ENCODE measurements at regions not wholly inside any gene's neighbourhood (a gene's known extent, or its start where the extent isn't known, plus 50 kb on each side); places are given as distances from the start of the nearest gene placed in this dataset.

GRCh38 chr11:80686889-80687288, 1246.1 kb upstream of the TENM4 start:
- no peak for DNase-seq (ENCODE audit: low read depth)

- DNase-seq (ENCODE audit: low read depth), result no peak
Measured at GRCh38 chr11:80673566-80673965, 1232.7 kb upstream of the TENM4 start.

GRCh38 chr11:80669620-80670019, 1228.8 kb upstream of the TENM4 start:
- DNase-seq (ENCODE audit: low read depth), result no peak

GRCh38 chr11:80668039-80668438, 1227.2 kb upstream of the TENM4 start:
- DNase-seq (ENCODE audit: low read depth), result no peak

GRCh38 chr11:80655834-80656233, 1215.0 kb upstream of the TENM4 start:
- no peak for DNase-seq (ENCODE audit: low read depth)

DNA sequence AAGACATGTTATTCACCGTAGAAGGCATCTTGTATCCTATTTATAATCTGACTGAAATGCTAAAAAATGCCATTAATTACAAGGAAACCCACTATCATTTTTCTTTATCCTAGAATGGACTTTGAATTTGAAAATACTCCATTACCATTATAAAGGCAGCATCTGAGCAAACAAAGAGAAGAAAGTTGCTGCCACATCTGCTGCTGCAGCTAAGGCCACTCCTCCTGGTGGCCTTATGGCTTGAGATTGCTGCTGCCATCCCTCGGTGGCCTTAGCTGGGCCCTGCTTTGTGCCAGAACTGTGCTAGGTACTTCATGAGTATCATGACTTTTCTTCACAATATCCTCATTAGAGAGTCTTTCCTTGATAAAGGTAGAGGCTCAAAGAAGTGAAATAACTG, 1210.1 kb upstream of the TENM4 start:
- no peak for DNase-seq (ENCODE audit: low read depth)

DNA sequence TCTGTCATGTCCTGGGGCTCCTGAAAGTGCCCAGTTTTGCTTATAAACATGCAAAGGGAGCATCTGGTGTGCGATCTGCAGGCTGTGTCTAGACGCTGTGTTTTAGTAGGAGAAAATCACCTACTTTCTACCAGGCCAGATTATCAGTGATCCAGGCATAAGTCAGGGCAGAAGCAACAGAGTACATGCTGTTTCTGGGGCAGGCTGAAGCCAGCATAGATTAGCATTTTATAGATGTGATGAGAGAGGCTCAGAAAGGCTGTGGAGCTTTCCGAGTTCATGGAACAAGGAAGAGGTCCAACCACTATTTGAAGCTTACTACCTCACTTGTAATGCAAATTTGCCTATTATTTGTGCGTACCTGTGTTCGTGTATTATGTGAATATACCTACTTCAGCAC, 1208.4 kb upstream of the TENM4 start:
- DNase-seq (ENCODE audit: low read depth), result no peak

GRCh38 chr11:80638296-80638695, 1197.5 kb upstream of the TENM4 start:
- no peak for DNase-seq (ENCODE audit: low read depth)

GRCh38 chr11:80637571-80637970, 1196.7 kb upstream of the TENM4 start:
- no peak for DNase-seq (ENCODE audit: low read depth)

- no peak for DNase-seq (ENCODE audit: low read depth)
Measured at GRCh38 chr11:80636999-80637398, 1196.2 kb upstream of the TENM4 start.

GRCh38 chr11:80635178-80635577, 1194.3 kb upstream of the TENM4 start:
- no peak for DNase-seq (ENCODE audit: low read depth)

GRCh38 chr11:80632691-80633090, 1191.9 kb upstream of the TENM4 start:
- DNase-seq (ENCODE audit: low read depth), result no peak

DNA sequence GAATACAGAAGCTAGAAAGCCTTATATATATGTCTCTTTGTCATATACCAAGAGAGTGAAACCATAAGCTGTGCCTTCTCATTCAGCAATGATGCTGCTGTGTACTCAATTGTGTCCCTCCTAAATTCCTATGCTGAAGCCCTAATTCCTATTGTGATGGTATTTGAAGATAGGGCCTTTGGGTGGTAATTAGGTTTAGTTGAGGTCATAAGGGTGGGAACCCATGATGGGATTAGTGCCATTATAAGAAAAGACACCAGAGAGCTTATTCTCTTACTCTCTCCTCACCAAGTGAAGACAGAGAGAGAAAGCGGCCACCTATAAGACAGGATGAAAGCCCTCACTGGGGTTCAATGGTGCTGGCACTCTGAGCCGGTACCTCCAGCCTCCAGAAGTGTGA, 1191.3 kb upstream of the TENM4 start:
- no peak for DNase-seq (ENCODE audit: low read depth)

DNA sequence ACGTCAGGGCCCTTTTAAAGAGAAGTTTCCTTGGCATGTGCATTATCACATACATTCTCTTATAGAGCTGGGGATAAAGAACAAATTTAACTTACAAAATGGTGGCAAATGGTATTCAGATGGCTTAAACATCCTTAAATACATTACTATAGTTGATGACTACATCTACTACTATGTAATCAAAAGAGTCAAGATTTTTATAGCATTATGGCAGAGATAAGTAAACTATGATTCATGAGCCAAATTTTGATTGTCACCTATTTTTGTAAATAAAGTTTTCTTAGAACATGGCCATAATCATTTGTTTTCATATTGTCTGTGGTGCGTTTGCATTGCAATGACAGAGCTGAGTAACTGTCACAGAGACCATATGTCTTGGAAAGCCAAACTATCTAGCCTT, 1188.6 kb upstream of the TENM4 start:
- no peak for DNase-seq (ENCODE audit: low read depth)

- no peak for DNase-seq (ENCODE audit: low read depth)
Measured at GRCh38 chr11:80627364-80627763, 1186.5 kb upstream of the TENM4 start.

- DNase-seq (ENCODE audit: low read depth), result no peak
Measured at GRCh38 chr11:80626721-80627120, 1185.9 kb upstream of the TENM4 start.

DNA sequence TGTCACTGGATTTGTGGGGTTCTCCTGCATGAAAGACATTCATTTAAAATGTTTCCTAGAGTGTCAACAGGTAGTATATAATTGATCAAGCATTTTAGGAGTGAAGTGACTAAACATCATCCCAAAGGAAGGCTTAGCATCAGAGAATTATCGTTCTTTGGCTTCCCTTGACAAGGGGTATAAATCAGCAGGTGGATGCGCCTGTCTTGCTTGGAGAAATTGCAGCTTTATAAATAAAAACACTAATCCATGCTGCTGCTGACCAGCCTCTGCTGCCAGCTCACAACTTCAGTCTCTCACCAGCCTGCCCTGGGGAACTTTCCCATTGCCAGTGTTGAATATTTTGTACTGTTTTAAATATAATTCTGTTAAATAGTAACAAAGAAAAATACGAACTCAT, 1184.7 kb upstream of the TENM4 start:
- no peak for DNase-seq (ENCODE audit: low read depth)

DNA sequence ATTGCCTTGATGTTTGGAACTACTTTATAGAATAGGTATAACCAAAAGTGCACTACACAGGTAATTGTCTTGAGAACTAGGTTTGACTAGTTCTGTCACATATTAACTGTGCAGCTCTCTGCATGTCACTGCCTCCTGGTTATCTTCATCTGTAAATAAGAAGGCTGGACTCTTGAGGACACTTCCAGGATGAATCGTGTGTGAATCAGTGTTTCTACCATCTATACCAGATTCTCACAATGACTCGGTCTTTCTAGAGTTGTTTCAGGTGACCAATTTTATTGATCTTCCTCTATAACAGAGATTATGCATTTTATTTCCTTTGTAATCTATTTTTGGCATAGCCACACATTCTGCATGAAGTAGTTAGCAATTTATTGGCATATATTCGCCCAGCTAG, 1181.0 kb upstream of the TENM4 start:
- no peak for DNase-seq (ENCODE audit: low read depth)

GRCh38 chr11:80620867-80621266, 1180.0 kb upstream of the TENM4 start:
- DNase-seq (ENCODE audit: low read depth), result no peak

GRCh38 chr11:80617156-80617555, 1176.3 kb upstream of the TENM4 start:
- DNase-seq (ENCODE audit: low read depth), result no peak

GRCh38 chr11:80616070-80616800, 1175.4 kb upstream of the TENM4 start:
- no peak for DNase-seq (ENCODE audit: low read depth)

DNA sequence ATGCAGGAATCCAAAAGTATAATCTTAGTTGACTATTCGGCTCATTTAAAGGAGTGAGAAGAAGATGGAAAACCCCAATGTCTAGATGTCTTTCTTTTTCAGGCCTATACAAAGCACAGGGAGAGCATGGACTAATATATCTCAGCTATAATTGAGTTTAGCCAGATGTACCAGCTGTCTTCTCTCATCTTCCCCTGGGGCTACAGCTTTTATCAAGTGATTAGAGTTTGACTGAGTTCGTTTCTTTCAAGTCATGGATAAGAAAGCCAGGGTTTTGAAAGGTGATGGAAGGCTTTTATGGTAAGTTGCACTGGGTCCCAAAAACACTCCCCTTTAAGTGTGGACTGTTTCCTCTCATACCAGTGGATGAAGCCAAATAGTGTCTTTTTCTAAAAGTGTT, 1172.8 kb upstream of the TENM4 start:
- no peak for DNase-seq (ENCODE audit: low read depth)

GRCh38 chr11:80610516-80610915, 1169.7 kb upstream of the TENM4 start:
- no peak for DNase-seq (ENCODE audit: low read depth)

GRCh38 chr11:80603472-80603871, 1162.6 kb upstream of the TENM4 start:
- no peak for DNase-seq (ENCODE audit: low read depth)

- DNase-seq (ENCODE audit: low read depth), result no peak
Measured at GRCh38 chr11:80598905-80599304, 1158.1 kb upstream of the TENM4 start.
